DND-41 (cell line): ENCODE measurements at regions not wholly inside any gene's neighbourhood (a gene's known extent, or its start where the extent isn't known, plus 50 kb on each side); places are given as distances from the start of the nearest gene placed in this dataset.

Experiments used
- ATAC-seq: fragments of 200-7000 bp; cut with Tn5 transposase; 3 replicates; pipeline ENCODE4 v1.9.1; 2021; ENCODE audit warnings: low read depth; ENCODE audit not compliant: insufficient read depth
- DNase-seq: peaks from one replicate; pipeline ENCODE4 v3.0.0-alpha.2; 2020
- H2AFZ ChIP-seq: 2 replicates; pipeline ENCODE4 v1.6.0; 2012; ENCODE audit warnings: low read depth, low read length
- H3K27ac ChIP-seq: 2 replicates; pipeline ENCODE4 v1.5.1; 2012; ENCODE audit warnings: low read length, inconsistent platforms
- H3K27me3 ChIP-seq: fragments of 200-600 bp; sonication (generic); 2 replicates; pipeline ENCODE4 v1.6.0; 2012; ENCODE audit warnings: low read length, mild to moderate bottlenecking, inconsistent platforms; ENCODE audit not compliant: insufficient read depth, poor library complexity
- H3K36me3 ChIP-seq: 2 replicates; pipeline ENCODE4 v1.5.1; 2012; ENCODE audit warnings: low read length, inconsistent platforms; ENCODE audit not compliant: insufficient read depth
- H3K4me1 ChIP-seq: 2 replicates; pipeline ENCODE4 v1.5.1; 2012; ENCODE audit warnings: mild to moderate bottlenecking, low read length; ENCODE audit not compliant: insufficient read depth
- H3K4me2 ChIP-seq: 2 replicates; pipeline ENCODE4 v1.6.0; 2012; ENCODE audit warnings: mild to moderate bottlenecking, moderate library complexity, low read length, inconsistent platforms; ENCODE audit not compliant: insufficient read depth
- H3K4me3 ChIP-seq, 2 experiments: fragments of 200-600 bp in 1 of 2; shearing (Covaris generic) in 1 of 2; 2 replicates each; pipeline ENCODE4 v1.5.1; 2012 to 2016; ENCODE audit warnings: inconsistent platforms in 2 of 2, low read length in 2 of 2, mild to moderate bottlenecking in 2 of 2, low read depth in 1 of 2, moderate library complexity in 1 of 2
- H3K79me2 ChIP-seq: 2 replicates; pipeline ENCODE4 v1.6.0; 2012; ENCODE audit warnings: low read length, inconsistent platforms; ENCODE audit not compliant: insufficient read depth
- H3K9ac ChIP-seq: 2 replicates; pipeline ENCODE4 v1.6.0; 2012; ENCODE audit warnings: low read depth, mild to moderate bottlenecking, inconsistent platforms, low read length, moderate library complexity
- H3K9me3 ChIP-seq: 2 replicates; pipeline ENCODE4 v1.5.1; 2012; ENCODE audit warnings: low read length, moderate library complexity, mild to moderate bottlenecking, inconsistent platforms; ENCODE audit not compliant: insufficient read depth, severe bottlenecking
- H4K20me1 ChIP-seq: 2 replicates; pipeline ENCODE4 v1.6.0; 2012; ENCODE audit warnings: low read length; ENCODE audit not compliant: insufficient read depth
- CTCF ChIP-seq: IDR thresholded peaks from 2 replicates; pipeline ENCODE4 v1.5.1; 2012; ENCODE audit warnings: borderline replicate concordance, low read length, moderate library complexity, mild to moderate bottlenecking; ENCODE audit not compliant: poor library complexity, severe bottlenecking; ENCODE audit errors: extremely low read depth
- EZH2 ChIP-seq: IDR thresholded peaks from 3 replicates; pipeline ENCODE4 v1.6.1; 2012; ENCODE audit warnings: borderline replicate concordance, low read depth, mild to moderate bottlenecking, moderate library complexity, low read length, inconsistent platforms; ENCODE audit not compliant: severe bottlenecking

- no peak for TF ChIP-seq CTCF
- no peak for TF ChIP-seq EZH2
- Histone ChIP-seq H3K27me3 (no peaks in the 10 kb centered on the region), H3K9me3 (peaks cover 6% of the 10 kb centered on the region), H3K27ac (no peak overlapping the region), H3K4me3 (no peak overlapping the region), H3K36me3 (no peaks in the 10 kb centered on the region), H2AFZ (no peak overlapping the region), H3K79me2 (no peaks in the 10 kb centered on the region), H3K4me2 (no peak overlapping the region), H4K20me1 (no peaks in the 10 kb centered on the region), H3K4me1 (no peaks in the 10 kb centered on the region), H3K9ac (no peak overlapping the region)
- no peak for DNase-seq
- no peak for ATAC-seq
These were observed 247.6 kb downstream of the BRD1 start for GRCh38 chr22:49580024-49580423.

- no peak for DNase-seq
- H3K79me2 ChIP-seq, result no peaks in the 10 kb centered on the region
- no peak overlapping the region for H3K27ac ChIP-seq
- TF ChIP-seq CTCF (no peak), EZH2 (no peak)
- peaks cover 6% of the 10 kb centered on the region for H3K9me3 ChIP-seq
- no peaks in the 10 kb centered on the region for H4K20me1 ChIP-seq
- no peak overlapping the region for H3K4me3 ChIP-seq
- no peaks in the 10 kb centered on the region for H3K36me3 ChIP-seq
- no peak overlapping the region for H3K9ac ChIP-seq
- no peak overlapping the region for H3K4me2 ChIP-seq
- H3K4me1 ChIP-seq, result no peaks in the 10 kb centered on the region
- no peaks in the 10 kb centered on the region for H3K27me3 ChIP-seq
- H2AFZ ChIP-seq, result no peak overlapping the region
- ATAC-seq, result no peak
These were observed 250.3 kb downstream of the BRD1 start for GRCh38 chr22:49577168-49578060.

DNA sequence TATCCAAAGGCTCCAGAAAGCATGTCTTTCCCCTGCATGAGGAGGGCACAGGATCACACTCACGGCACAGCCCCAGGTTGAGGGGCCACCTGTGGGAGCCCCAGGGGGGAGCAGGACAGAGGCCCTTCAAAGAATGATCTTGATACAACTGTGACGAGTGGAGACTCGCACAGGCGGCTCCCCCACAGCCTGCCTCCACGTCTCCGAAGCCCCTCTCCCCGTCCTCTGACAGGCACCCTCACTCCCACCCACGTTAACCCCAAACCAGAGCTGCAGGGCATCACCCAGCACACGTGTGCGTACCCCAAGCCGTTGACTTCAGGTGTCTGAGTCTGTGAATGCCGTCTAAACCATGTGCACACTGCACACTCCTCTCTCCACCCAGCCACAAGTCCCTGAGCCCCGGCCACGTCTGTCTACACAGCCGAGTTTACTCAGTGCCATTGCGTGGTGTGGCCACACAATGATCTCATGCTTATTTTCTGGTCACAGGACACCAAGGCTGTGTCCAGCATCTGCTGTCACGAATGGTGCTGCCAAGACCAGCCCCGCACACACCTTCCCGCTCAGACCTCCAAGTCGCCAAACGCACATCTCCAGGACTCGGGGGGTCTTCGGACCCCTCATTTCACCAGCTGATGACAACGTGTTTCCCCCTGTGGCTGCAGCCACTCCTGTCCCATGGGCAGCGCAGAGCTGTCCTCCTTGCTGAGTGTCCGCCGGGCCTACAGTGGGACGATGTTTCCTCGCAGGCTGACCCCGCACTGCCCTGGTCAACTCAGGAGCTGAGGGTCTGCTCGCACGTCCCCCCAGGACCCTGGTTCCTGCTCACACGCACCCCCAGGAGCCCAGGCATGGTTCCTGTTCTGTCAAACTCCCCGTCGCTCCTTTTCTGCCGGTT, 251.2 kb downstream of the BRD1 start:
- no peaks in the 10 kb centered on the region for H4K20me1 ChIP-seq
- no peak for TF ChIP-seq CTCF
- TF ChIP-seq EZH2, result no peak

More for the DNA sequence above, 251.2 kb downstream of the BRD1 start:
- no peak overlapping the region for H3K27ac ChIP-seq
- no peaks in the 10 kb centered on the region for H3K79me2 ChIP-seq
- H3K9ac ChIP-seq, result no peak overlapping the region
- DNase-seq (no peak), ATAC-seq (no peak)
- no peaks in the 10 kb centered on the region for H3K27me3 ChIP-seq
- H2AFZ ChIP-seq, result no peak overlapping the region
- H3K4me1 ChIP-seq, result no peaks in the 10 kb centered on the region
- H3K4me2 ChIP-seq, result no peak overlapping the region
- H3K9me3 ChIP-seq, result peaks cover 6% of the 10 kb centered on the region
- H3K4me3 ChIP-seq, result no peak overlapping the region
- H3K36me3 ChIP-seq, result no peaks in the 10 kb centered on the region
